ENCODE measurements at regions not wholly inside any gene's neighbourhood (a gene's known extent, or its start where the extent isn't known, plus 50 kb on each side); places are given as distances from the start of the nearest gene placed in this dataset.

DNA sequence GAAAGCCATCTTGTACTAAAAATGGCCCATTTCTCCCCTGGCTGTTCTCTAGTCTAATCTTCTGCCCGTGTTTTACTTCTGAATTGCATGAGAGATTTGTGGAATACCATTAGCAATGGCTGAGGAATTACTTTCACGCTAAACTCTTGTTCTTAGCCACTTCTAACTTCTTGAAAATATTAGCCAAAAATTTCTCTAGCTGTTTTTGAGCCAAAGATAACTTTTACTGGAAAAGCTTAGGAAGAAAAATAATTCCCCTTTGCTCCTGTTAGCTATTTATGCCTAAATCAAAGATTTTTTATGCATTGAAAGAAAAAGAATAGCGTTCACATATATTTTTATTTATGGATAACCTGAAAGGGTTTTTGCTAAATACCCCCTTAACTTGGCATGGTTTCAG lies 287.8 kb downstream of the MTRR start:
- no peak for DNase-seq (ENCODE audit: low spot score)
- 64% methylated on average over 3 of the region's 3 CpGs for WGBS (ENCODE audit: low lambda C conversion rate, missing lambda C conversion rate)
- no peak overlapping the region for H3K27ac ChIP-seq
- H2AFZ ChIP-seq: no peak overlapping the region
- no peaks in the 10 kb centered on the region for H3K4me1 ChIP-seq (ENCODE audit: insufficient read depth)
- H3K79me2 ChIP-seq: no peaks in the 10 kb centered on the region
- no peaks in the 10 kb centered on the region for H3K36me3 ChIP-seq (replicated peaks; ENCODE audit: insufficient read depth, low read depth)
- H4K20me1 ChIP-seq (ENCODE audit: insufficient read depth, poor library complexity, severe bottlenecking): no peaks in the 10 kb centered on the region
- no peaks in the 10 kb centered on the region for H3K9me3 ChIP-seq (ENCODE audit: low read depth)
- TF ChIP-seq EZH2 (IDR thresholded peaks at IDR 0.05; ENCODE audit: borderline replicate concordance) (no peak), EZH2phosphoT487 (IDR thresholded peaks at IDR 0.05; ENCODE audit: low read depth, severe bottlenecking, unreplicated experiment) (no peak)
- TF ChIP-seq, protein P1, sequence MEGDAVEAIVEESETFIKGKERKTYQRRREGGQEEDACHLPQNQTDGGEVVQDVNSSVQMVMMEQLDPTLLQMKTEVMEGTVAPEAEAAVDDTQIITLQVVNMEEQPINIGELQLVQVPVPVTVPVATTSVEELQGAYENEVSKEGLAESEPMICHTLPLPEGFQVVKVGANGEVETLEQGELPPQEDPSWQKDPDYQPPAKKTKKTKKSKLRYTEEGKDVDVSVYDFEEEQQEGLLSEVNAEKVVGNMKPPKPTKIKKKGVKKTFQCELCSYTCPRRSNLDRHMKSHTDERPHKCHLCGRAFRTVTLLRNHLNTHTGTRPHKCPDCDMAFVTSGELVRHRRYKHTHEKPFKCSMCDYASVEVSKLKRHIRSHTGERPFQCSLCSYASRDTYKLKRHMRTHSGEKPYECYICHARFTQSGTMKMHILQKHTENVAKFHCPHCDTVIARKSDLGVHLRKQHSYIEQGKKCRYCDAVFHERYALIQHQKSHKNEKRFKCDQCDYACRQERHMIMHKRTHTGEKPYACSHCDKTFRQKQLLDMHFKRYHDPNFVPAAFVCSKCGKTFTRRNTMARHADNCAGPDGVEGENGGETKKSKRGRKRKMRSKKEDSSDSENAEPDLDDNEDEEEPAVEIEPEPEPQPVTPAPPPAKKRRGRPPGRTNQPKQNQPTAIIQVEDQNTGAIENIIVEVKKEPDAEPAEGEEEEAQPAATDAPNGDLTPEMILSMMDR (IDR thresholded peaks at IDR 0.05; ENCODE audit: poor library complexity): no peak
- no peaks in the 10 kb centered on the region for H3K9me2 ChIP-seq (replicated peaks; ENCODE audit: insufficient read depth)
- H3K27me3 ChIP-seq: no peaks in the 10 kb centered on the region
- H3K4me3 ChIP-seq: no peak overlapping the region
- no peak overlapping the region for H3K4me2 ChIP-seq

DNA sequence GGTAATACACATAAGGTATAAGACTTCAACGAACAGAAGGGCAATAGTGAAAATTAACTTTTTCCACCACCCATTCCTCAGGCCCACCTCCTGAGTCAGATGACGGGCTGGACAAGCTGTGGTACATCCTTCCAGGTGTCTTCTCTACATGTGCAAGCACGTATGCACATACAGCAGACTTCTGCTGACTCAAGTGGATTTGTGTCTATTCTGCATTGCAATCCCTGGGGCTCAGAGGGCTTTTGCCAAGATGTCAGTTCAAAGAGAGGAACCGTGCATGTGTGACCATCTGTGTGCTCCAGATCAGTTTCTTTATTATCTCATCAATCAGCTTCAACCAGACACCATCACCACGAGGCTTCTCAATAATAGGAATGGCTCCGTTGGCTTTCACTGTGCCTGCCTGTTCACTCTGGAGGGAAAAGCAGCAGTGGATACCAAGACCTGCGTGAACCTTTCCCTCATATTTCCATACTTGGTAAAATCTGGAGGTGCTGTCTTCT lies 288.4 kb downstream of the MTRR start:
- Histone ChIP-seq H3K79me2 (no peaks in the 10 kb centered on the region), H3K9me2 (replicated peaks; ENCODE audit: insufficient read depth) (no peaks in the 10 kb centered on the region), H3K4me1 (ENCODE audit: insufficient read depth) (no peaks in the 10 kb centered on the region), H4K20me1 (ENCODE audit: insufficient read depth, poor library complexity, severe bottlenecking) (no peaks in the 10 kb centered on the region), H3K9me3 (ENCODE audit: low read depth) (no peaks in the 10 kb centered on the region), H3K27me3 (no peaks in the 10 kb centered on the region), H3K27ac (no peak overlapping the region), H2AFZ (no peak overlapping the region), H3K36me3 (replicated peaks; ENCODE audit: insufficient read depth, low read depth) (no peaks in the 10 kb centered on the region), H3K4me2 (no peak overlapping the region), H3K4me3 (no peak overlapping the region)
- DNase-seq (ENCODE audit: low spot score): no peak
- TF ChIP-seq, protein P1 (IDR thresholded peaks at IDR 0.05; ENCODE audit: poor library complexity): no peak
- TF ChIP-seq EZH2phosphoT487 (IDR thresholded peaks at IDR 0.05; ENCODE audit: low read depth, severe bottlenecking, unreplicated experiment) (no peak), EZH2 (IDR thresholded peaks at IDR 0.05; ENCODE audit: borderline replicate concordance) (no peak)
- WGBS (ENCODE audit: low lambda C conversion rate, missing lambda C conversion rate): 77% methylated on average over 7 of the region's 7 CpGs

DNA sequence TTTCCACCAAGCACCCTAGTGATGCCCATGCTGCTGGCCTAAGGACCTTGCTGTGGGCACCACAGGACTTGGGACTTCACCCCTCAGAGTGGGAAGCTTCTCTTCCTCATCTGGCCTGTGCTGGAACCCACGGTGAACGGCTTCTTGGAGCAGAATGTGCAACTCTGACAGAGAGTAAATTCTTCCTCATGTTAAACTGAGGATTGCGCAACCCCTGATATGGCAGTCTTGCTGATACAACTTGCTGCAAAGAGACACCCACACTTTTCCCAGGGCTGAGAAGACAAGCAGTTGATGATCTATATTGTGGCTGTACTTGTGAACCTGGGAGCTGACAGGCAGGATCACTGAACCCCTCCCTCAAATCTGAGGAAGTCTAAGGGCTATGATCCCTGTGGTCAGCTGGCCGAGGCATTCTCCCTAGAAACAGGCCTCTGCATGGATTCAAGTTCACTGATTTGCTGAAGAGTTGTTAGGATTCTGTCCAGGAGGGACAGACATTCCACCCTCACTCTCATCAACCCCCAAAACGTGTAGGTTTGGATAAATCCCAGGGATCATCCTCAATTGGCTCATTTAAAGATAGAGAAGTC lies 307.2 kb downstream of the MTRR start:
- Histone ChIP-seq H3K4me1 (ENCODE audit: insufficient read depth) (no peaks in the 10 kb centered on the region), H3K79me2 (no peaks in the 10 kb centered on the region), H3K36me3 (replicated peaks; ENCODE audit: insufficient read depth, low read depth) (no peaks in the 10 kb centered on the region), H3K4me2 (no peak overlapping the region), H3K27ac (no peak overlapping the region), H2AFZ (no peak overlapping the region), H3K9me3 (ENCODE audit: low read depth) (no peaks in the 10 kb centered on the region), H3K27me3 (no peaks in the 10 kb centered on the region), H3K9me2 (replicated peaks; ENCODE audit: insufficient read depth) (no peaks in the 10 kb centered on the region), H3K4me3 (no peak overlapping the region), H4K20me1 (ENCODE audit: insufficient read depth, poor library complexity, severe bottlenecking) (no peaks in the 10 kb centered on the region)
- TF ChIP-seq, protein P1 (IDR thresholded peaks at IDR 0.05; ENCODE audit: poor library complexity): no peak
- TF ChIP-seq EZH2phosphoT487 (IDR thresholded peaks at IDR 0.05; ENCODE audit: low read depth, severe bottlenecking, unreplicated experiment) (no peak), EZH2 (IDR thresholded peaks at IDR 0.05; ENCODE audit: borderline replicate concordance) (no peak)
- WGBS (ENCODE audit: low lambda C conversion rate, missing lambda C conversion rate): 72% methylated on average over 5 of the region's 5 CpGs
- DNase-seq (ENCODE audit: low spot score): peak; percentile 56
